NCI-H1105 treated with DMSO at 0.1 percent for 48 hours (cell line): ENCODE measurements at regions not wholly inside any gene's neighbourhood (a gene's known extent, or its start where the extent isn't known, plus 50 kb on each side); places are given as distances from the start of the nearest gene placed in this dataset.

Experiments used
- DNase-seq: peaks from one replicate; lab custom pipeline; 2025; lab: John Stamatoyannopoulos, UW

DNA sequence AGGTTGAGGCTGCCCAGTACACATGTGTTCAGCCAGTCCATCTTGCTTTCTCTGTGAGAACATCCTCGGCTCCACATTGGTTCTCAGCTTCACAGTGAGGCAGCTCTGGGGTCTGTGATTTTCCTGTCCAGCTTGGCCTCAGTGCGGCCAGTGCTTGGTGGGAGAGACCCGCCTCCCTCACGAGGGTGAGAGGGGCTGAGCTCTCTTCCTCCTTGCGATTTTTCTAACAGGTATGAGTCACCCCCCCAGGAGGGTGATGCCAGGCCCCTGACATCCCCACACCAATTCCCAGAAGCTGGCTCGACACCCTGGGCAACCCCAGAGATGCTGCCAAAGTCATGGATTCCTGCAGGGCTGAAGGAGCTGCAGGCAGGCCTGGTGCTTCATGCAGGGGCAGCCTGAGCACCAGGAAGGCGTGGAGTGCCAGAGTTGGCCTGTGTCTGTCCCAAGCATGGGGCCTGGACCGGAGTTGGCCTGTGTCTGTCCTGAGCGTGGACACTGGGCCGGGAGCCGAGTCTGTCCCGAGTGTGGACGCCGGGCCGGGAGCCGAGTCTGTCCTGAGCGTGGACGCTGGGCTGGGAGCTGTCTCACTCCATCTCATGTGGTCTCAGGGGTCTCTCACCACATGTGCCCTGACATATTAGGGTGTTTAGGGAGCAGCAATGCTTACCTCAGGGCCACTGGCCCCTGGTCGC lies 408.6 kb upstream of the IRX4 start:
- no peak for DNase-seq

DNA sequence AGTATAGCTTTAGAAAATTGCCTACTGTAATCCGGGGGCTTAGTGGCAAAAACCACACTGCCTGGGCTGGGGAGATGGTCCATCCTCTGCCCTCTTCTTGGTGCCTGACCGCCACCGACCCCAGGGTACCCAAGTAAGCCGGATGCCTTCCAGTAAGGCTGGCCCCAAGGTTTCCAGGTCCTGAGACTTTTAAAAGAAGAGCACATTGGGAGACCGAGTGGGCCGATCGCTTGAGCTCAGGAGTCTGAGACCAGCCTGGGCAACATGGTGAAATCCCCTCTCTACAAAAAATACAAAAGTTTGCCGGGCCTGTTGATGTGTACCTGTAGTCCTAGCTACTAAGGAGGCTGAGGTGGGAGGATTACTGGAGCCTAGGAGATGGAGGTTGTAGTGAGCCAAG lies 406.7 kb upstream of the IRX4 start:
- DNase-seq: no peak

DNA sequence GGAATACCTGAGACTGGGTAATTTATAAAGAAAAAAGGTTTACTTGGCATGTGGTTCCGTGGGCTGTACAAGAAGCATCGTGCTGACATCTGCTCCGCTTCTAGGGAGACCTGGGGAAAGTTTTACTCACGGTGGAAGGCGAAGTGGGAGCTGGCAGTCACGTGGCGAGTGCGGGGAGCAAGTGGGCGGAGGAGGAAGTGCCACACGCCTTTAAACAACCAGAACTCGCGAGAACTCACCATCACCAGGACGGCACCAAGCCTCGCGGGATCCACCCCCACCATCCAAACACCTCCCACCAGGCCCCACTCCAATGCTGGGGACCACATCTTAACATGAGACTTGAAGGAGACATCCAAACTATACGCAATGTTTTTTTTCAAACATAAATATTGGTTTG lies 406.2 kb upstream of the IRX4 start:
- no peak for DNase-seq

DNA sequence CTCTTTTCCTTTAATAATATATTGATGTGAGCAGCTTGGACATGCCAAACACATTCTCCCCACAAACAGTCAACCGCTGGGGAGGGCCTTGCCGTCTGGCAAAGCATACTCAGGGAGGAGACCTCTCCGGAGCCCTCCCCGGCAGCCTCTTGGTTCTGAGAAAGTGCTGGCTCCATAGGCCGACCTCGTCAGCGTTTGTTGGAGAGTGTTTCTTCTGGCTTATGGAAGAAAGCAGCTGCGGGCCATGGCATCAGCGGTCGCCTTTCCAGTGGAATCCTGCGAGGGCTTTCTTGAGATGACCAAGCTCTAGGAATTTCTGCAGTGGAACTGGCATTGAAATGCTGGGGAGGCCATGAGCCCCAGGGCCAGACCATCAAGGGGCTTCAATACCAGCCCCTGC lies 405.7 kb upstream of the IRX4 start:
- DNase-seq: no peak

DNA sequence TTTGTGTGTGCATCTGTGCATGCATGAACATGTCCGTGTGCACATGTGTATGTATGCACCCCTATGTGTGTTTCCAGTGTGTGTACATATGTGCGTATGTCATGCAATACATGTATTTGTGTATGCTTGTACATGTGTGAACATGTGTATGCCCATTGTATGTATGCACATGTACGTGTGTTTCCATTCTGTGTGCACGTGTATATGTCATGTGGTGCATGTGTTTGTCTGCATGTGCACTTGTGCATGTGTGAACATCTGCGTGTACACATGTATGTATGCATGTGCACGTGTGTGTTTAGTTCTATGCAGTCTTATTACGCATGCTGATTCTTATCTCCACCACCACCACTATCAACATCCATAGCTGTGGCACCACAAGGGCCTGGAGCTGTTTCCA lies 403.5 kb upstream of the IRX4 start:
- DNase-seq: no peak

DNA sequence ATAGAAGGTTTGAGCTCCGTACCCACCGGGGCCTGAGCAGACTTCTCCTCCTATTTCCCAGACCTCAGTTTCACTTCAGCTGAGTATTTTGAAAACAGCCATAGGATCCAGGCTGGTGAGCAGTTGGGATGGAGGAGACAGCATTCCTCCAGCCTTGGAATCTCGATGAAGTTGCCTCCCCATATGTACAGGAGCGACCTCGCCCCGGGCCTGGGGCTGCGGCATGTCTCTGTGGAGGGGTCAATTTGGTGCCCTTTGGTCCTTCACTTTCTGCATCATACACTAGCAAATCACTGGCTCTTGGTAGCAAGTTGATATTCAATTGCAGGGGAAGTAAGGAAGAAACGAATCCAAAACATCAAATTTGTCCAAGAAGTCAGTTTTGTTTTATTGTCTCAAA lies 402.0 kb upstream of the IRX4 start:
- DNase-seq: no peak

DNA sequence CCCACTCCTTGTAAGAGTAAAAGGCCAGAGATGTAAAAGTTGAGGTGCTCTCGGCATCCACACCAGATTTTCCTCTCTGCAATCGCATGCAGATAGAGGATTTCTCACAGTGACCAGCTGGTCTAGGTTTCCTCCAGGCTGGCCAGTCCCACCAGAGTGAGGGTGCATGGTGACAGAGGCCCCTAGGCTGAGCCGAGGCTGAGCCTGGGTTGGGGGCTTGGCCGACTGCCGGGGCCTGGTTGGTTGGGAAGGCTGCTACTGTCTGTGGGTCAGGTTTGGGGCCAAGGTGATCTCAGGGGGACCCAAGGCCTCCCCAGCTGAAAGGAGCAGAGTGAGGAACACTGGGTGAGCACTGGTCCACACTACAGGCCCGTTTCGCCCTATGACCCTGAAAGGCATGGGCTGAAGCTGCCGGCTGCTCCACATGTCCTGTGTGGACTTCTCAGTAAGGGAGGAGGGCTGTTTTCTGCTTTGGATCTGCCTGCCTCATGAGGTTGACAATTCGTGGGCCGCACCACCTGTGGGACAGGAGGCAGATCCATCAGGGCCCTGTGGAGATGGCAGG lies 400.8 kb upstream of the IRX4 start:
- no peak for DNase-seq

DNA sequence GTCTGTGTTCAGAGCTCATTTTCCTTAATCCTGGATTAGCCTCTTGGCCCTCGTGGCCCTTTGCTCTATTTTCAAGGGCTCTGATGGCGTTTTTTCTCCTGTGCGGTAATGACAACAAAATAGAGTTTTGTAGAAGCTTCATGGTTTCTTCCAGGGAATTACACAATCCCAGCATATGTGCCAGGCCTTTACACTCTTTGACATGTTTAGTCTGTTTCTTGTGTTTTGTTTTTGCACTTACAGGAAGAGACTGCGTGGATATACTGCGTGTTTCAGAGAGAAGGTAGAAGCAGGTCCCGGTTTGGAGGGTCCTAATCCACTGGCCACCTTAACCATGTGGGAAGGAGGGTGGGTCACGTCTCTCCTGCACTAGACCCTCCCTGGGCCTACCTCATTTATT lies 400.2 kb upstream of the IRX4 start:
- no peak for DNase-seq

DNA sequence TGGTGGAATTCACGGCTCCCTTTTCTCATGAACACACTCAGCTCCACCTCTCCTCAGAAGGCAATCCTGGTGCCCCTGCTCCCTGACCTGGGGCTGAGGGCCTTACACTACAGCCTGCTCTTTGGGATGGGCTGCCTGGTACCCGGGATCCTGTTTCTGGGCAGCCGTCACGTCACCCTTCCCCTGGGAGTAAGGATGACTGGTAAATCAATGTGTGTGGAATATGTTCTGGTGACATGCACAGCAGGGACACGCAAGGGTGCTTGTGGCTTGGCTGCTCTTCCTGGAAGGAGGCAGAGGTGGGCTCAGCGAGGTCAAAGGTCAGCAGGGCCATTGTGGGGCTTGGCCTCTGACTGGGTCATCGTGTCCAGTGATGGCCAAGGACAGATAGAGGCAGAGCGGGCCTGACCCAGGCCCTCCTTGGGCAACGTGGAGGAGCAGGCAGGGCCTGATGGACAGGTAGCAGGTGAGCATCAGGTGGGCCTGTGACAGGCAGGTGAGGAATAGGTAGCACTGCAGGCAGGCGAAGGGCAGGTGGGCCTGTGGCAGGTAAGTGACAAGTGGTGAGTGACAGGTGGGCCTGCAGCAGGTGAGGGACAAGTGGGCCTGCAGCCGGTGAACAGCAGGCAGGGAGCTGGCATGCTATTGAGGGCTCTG lies 399.4 kb upstream of the IRX4 start:
- DNase-seq: no peak

DNA sequence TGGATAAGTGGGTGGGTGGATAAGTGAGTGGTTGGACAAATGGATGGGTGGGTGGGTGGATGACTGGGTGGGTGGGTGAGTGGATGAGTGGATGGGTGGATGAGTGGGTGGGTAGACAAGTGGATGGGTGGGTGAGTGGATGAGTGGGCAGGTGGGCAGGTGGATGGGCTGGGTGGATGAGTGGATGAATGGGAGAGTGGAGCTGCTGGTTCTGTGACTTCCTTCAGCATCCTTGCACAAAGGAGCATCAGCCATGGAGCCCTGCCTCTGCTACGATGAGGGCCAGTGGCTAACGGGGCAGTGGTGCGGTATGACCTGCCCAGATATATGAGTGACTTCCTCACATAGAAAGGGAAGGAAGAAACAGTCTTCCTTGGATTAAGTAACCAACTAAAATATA lies 398.7 kb upstream of the IRX4 start:
- DNase-seq: no peak

DNA sequence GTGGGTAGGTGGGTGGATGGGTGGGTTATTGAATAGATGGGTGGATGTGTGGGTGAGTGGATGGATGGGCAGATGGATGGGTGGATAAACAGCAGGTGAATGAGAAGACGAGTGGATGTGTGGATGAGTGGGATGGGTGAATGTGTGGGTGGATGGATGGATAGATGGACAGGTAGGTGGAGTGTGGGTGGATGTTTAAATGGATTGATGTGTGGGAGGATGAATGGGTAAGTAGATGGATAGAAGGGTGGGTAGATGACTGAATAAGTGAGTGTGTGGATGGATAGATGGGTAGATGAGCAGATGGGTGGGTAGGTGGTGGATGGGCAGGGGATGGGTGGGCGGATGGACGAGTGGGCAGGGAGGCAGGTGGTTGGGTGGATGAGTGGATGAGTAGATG lies 397.6 kb upstream of the IRX4 start:
- no peak for DNase-seq

DNA sequence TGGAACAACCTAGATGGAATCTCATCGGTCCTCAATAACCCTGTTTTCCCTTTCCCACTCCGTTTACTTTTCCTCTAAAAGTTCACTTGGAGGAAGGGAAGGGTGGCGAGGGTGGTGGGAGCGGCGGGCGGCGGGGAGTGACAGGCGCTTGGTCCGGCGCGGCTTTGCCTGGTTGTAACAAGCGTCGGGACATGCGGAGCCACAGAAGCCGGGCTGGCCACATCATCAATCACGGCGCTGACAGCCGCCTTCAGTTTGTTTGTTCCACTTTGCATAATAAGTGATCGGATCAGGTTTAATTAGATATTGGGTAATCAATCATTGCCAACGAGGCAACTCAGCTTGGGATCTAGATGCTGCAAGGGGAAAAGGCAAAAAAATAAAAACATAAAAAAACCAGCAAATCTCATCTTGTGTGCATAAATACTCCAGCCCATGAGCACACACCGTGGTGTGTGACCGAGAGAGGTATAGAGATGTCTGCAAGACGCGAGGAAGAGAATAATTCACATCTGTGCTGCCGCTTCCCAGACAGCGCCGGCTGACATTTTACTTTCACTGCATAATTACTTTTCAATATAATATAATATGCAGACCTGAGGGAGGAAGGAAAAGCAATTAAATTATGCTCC lies 396.2 kb upstream of the IRX4 start:
- DNase-seq: no peak

DNA sequence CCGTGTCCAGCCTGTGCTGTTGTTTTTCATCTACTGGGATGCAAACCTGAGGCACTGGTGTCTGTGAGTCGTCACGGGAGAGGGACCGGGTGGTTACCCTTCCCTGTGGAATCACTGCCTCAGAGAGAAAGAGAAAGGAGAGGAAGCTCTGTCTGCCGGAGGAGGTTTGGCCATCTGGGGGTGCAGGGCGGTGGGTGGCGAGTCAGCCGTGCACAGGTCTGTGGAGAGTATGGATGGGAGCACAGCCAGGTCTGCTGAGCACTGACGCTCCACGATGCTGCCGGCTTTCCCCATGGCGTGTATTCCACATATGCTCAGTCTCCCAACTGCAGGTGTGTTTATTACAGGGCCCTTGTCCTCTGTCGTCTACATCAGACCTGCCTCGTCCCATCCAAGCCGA lies 395.2 kb upstream of the IRX4 start:
- DNase-seq: no peak

DNA sequence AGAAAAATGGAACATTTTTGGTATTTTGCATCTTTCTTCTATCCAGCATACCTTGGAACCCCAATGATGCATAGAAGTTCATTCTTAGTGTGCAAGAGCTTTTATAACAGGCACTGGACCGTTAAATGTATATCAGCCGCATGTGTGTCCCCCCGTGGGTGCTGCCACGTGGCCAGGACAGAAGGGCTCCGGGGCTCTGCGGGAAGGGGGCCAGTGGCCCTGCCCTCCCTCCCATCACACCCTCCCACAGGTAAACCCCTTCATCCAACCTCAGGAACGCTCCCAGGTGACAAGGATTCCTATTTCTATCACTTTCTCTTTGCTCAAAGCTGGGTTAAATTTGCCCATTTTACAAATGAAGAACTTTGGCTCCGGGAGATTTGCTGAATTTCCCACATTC lies 393.4 kb upstream of the IRX4 start:
- no peak for DNase-seq

DNA sequence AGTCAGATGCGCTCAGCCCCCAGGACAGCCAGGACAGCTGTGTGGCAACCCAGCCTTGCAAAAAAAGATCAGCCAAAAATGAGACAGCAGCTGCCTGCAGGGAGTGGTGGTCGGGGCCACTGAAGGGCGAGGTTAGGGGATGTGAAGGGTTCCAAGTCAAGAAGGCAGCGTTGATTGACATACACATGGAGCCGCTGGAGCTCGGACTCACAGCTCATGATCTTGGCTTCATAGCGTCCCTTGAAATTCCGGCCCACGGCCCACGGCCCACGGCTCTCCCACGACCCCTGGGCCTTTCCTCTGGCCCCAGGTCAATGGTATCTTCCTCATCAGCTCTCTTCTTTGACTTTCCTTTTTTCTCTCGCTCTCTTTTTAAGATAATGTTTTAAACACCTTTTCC lies 390.0 kb upstream of the IRX4 start:
- DNase-seq: no peak

DNA sequence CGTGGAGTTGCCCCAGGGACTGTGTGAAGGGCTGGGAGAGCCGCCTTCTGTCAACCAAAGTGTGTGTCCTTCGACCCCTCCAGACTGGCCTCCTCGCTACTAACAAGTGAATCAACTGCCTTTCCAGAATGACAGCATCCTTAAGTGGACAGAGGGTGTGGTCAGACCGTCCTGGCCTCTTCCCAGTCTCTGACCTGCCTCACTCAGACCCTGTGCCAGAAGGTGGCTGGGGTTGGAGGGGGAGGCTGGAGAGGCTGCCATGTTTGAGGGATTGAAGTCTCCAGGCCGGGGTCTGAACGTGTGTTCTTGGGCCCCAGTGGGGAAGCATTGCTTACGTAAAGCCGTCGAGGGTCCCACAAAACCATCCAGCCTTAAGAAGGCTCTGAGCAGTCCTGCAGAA lies 389.3 kb upstream of the IRX4 start:
- DNase-seq: no peak

DNA sequence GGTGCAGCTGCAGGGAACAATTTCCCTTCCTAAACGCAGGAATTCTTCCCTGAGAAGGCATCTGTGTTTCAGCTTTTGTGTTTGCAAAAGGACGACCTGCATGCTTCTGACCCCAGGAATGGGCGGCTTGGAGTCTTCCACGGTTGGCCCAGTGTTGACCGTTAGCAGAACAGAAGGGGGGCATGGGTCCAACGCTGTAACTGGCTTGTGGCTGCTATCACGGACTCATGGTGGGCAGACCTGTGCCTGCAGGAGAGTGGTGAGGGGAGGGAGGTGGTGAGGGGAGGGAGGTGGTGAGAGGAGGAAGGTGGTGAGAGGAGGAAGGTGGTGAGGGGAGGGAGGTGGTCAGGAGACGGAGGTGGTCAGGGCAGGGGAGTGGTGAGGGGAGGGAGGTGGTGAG lies 388.6 kb upstream of the IRX4 start:
- no peak for DNase-seq

DNA sequence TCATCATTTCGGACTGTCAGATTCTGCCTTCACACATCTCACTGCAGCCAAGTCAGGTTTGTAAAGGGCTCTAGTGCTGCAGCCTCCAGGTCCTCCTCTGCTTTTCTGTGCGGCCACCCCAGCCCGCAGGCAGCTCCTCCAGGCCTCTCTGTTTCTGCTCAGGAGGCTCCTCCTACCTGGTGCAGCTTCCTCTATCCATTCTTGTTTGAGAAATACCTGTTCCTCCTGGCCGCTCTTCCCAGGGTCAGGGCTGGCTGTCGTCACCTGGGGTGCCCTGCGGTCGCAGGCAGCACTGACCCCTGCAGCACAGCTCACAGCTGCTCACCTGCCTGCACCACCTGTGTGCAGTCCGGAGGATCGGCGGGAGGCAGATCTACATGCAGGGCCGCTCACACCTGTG lies 387.7 kb upstream of the IRX4 start:
- no peak for DNase-seq

DNA sequence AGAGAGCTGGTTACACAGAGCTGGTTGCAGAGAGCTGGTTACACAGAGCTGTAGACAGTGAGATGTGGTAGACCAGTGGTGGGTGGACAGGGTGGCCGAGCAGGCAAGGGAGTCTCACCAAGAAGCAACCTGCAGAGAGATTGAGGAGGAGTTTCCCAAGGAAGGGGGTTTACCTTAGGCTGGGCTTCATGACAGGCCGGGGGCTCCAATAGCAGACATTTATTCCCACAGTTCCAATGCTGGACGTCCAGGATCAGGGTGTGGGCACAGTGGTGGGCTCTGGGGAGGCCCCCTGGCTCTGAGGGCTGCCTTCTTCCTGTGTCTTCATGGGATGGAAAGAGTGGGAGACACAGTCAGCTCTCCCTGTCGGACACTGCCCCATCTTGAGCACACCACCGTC lies 386.9 kb upstream of the IRX4 start:
- DNase-seq: no peak

DNA sequence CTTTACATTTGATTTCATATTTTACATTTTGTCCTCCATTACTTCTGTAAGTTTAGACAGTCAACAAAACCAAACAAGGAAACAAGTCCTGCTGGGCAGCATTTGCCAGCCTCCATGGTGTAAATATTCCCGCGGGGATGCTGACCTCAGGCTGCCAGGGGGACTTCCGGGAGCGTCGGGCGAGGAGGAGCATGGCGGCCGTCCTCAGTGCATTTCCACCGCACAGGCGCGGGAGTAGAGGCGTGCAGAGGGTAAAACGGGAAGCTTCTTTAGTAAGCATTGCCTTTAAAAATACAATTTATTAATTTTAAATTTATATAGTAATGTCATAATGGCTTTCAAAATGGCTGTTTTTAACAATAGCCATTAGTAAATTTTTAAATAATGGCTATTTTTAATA lies 385.3 kb upstream of the IRX4 start:
- DNase-seq: no peak

DNA sequence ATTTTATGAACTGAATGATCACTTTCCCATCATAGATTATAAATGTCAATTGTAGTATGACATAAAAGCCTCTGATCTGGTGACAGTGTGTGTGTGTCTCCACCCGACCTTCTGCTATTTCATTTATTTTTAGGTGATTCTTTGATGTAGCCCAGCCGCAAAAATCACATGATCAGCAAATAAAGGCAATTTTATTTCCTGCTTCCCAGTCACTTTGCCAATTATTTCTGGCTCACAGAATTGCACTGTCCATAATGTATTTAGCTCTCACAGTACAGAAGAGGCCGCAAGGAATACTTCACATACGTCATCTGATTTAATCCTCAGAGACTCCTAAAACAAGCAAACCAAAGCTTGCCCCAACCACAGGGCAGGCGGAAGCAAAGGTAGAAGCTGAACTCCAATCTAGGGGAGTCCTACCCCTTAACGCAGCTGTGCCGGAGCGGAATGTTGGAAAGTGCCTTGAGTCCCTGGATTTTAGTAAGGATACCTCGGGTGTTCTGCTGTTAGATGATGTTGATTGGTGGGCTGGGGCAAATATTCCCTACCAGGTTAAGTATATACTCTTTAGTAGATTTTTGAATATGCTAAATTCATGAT lies 384.0 kb upstream of the IRX4 start:
- no peak for DNase-seq

DNA sequence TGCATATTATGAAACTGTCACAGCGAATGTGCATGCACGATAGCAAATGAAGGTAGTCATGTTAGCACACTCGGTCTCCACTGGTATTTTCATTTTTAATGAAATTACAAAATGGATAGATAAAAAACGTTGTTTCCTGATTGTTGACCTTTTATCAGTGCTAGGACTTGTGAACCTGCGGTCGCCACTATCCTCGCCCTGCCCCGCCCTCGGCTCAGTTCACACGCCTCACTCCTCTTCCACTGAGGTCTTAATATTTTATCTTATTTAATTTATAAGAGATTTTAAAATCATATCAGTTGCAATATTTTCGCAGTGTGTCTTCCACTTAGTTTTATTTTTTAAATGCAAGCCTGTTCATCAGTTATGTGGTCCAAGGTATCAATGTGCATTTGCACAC lies 382.6 kb upstream of the IRX4 start:
- no peak for DNase-seq

DNA sequence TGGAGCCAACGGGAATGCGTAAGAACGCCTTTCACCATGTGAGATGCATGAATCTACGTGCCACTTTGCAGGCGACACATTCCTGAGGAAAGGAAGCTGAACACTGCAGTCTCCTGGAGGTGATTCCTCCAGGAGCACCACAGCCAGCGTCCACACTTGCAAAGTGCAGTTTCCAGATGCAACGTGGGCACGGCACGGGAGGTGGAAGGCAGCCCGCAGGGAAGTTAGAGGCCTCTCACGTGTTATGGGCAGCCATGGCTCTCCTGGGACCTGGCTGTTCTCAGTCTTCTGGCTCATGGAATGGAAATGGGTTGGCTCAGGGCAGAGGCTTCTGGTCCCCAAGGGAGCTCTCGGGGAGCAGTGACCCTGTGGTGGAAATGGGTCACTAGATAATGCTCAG lies 381.0 kb upstream of the IRX4 start:
- no peak for DNase-seq
